ENCODE measurements at regions not wholly inside any gene's neighbourhood (a gene's known extent, or its start where the extent isn't known, plus 50 kb on each side); places are given as distances from the start of the nearest gene placed in this dataset.

- TF ChIP-seq CTCF (IDR thresholded peaks at IDR 0.05), result no peak
- no peak for TF ChIP-seq POLR2A (IDR thresholded peaks at IDR 0.05)
Observed at GRCh38 chr14:65258391-65258790, 154.1 kb upstream of the FUT8 start.
